ENCODE measurements at regions not wholly inside any gene's neighbourhood (a gene's known extent, or its start where the extent isn't known, plus 50 kb on each side); places are given as distances from the start of the nearest gene placed in this dataset.

DNA sequence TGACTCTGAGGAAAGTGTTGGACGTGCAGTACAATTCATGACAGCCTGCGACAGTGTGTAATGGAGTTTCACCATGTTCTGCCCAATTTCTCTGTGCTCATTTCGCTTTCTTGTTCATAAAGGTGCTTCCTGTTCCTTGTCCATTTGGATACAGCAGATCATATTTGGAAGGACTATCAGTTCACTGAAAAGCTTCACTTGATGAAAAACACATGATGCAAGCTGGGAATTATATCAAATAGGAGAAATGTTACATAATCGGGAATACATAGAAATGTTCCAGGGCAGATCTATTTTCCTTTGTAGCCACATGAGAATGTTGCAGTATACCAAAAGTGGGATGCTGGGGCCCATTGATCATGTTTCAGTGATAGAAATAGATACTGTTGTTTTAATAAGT, 266.3 kb upstream of the SLC14A2 start:
- no peak for TF ChIP-seq EZH2 (IDR thresholded peaks at IDR 0.05; ENCODE audit: borderline replicate concordance, insufficient read depth, low read depth, low read length, poor library complexity, severe bottlenecking)
- no peak for TF ChIP-seq CTCF (IDR thresholded peaks at IDR 0.05)
